Ectodermal cell (in vitro differentiated cells): ENCODE measurements at regions not wholly inside any gene's neighbourhood (a gene's known extent, or its start where the extent isn't known, plus 50 kb on each side); places are given as distances from the start of the nearest gene placed in this dataset.

Experiments
- H3K27ac ChIP-seq: 2 replicates; pipeline ENCODE4 v1.7.0; 2013; ENCODE audit warnings: mild to moderate bottlenecking, low read depth, low read length; ENCODE audit not compliant: insufficient read depth, poor library complexity, severe bottlenecking
- H3K27me3 ChIP-seq: 2 replicates; pipeline ENCODE4 v1.7.0; 2013; ENCODE audit warnings: mild to moderate bottlenecking, low read length; ENCODE audit not compliant: insufficient read depth, control insufficient read depth, poor library complexity, severe bottlenecking
- H3K36me3 ChIP-seq: one replicate; pipeline ENCODE4 v1.7.0; 2013; ENCODE audit warnings: low read length; ENCODE audit not compliant: control insufficient read depth, insufficient read depth
- H3K4me1 ChIP-seq: one replicate; pipeline ENCODE4 v1.7.0; 2013; ENCODE audit warnings: low read length; ENCODE audit not compliant: control insufficient read depth, insufficient read depth
- H3K4me3 ChIP-seq: 2 replicates; pipeline ENCODE4 v1.7.0; 2013; ENCODE audit warnings: low read depth, low read length, control low read depth; ENCODE audit not compliant: insufficient read depth
- H3K9me3 ChIP-seq: 2 replicates; pipeline ENCODE4 v1.7.0; 2013; ENCODE audit warnings: mild to moderate bottlenecking, low read length, moderate library complexity; ENCODE audit not compliant: control insufficient read depth
- WGBS, 2 experiments: methylation state at CpG; one replicate each; pipeline ENCODE4 v1.1.7; 2013; ENCODE audit warnings: missing lambda C conversion rate in 2 of 2; 5-methylcytosine and 5-hydroxymethylcytosine counted together

DNA sequence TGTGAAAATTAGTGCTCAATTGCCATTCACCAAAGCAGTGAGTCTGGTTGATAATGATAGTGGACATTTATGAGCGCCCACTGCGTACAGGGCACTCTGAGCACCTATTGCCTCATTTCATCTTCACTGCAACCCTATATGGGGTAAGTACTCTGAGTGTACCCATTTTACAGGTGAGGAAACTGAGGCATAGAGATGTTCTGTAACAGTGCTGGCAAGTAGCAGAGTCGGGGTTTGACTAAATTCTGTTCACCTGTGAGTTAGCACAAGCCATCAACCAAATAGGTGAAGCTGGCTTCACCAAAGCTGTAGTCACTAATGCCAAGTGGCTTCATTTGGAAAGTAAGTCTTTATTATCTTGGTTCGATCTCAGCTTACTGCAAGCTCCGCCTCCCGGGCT lies 135.8 kb downstream of the SPAG6 start:
- H3K27me3 ChIP-seq: peaks cover 47% of the 10 kb centered on the region
- WGBS, 2 experiments: 92% methylated on average over 6 of the region's 6 CpGs

DNA sequence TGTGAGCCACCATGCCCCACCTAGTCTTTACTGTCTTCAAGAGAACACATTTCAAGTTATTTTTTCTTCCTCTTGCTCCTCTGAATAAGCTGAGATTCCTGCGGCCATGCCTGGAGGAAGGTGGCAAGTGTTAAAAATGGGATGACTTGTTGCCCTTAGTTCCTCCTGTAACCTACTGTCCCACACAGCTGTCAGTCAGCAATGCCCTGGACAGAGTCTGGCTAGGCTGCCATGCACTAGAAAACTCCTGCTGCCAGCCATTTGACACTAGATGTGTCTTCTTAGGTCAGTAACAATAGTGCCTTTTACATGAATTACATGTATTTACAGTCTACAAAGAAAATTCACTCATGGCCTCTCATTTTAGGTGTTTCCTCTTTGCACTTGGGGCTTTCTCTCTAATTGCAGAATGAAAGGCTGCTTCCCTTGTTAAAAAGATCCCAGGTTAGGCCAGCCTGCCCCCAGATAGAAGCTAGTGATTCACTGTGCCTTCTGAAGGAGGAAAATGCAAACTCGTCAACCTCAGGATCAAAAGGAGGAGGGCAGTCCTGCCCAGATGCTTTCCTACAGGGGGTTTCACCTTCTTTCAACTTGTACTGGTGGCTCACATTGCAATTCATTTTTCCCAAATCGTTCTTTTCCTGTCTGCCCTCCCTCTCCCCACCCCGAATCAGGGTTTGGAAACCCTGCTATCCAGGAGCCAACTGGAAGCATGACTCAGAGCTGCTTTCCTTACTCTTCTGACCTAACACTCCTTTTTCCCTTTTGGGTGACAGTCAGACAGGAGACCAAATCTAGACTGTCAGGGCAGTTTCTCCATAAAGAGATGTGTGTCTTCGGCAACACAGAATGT lies 136.6 kb downstream of the SPAG6 start:
- Histone ChIP-seq H3K9me3 (no peaks in the 10 kb centered on the region), H3K4me1 (peaks cover 7% of the 10 kb centered on the region), H3K27me3 (peaks cover 38% of the 10 kb centered on the region), H3K4me3 (no peak overlapping the region), H3K27ac (no peak overlapping the region), H3K36me3 (no peaks in the 10 kb centered on the region)
- 51% methylated on average over 5 of the region's 5 CpGs for WGBS, 2 experiments

More for the DNA sequence above, 135.8 kb downstream of the SPAG6 start:
- Histone ChIP-seq H3K9me3 (no peaks in the 10 kb centered on the region), H3K27ac (no peak overlapping the region), H3K36me3 (no peaks in the 10 kb centered on the region), H3K4me3 (no peak overlapping the region), H3K4me1 (peaks cover 12% of the 10 kb centered on the region)

DNA sequence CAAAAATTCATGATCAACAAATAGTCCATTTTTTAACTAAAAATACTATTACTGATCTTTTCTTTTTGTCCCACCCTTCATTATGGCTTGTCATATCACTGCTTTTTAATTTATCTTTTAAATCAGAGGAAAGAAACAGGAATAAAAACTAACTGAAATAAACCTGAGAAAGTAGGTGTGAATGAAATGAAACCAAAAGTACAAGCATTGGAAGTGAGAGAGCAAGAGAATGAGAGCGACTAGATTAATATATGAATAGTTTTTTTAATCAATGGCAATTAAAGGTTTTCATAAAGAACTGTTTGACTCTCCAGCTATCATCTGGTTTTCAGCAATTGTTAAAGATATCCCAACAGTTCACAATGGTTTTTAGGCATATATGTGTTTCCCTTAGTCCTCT lies 137.8 kb downstream of the SPAG6 start:
- Histone ChIP-seq H3K9me3 (no peaks in the 10 kb centered on the region), H3K36me3 (no peaks in the 10 kb centered on the region), H3K27me3 (peaks cover 26% of the 10 kb centered on the region), H3K4me1 (peaks cover 3% of the 10 kb centered on the region), H3K4me3 (no peak overlapping the region), H3K27ac (no peak overlapping the region)
- WGBS, 2 experiments: 100% methylated on average over 1 of the region's 1 CpG
